Stimulated activated CD4-positive, alpha-beta T cell treated with anti-CD3 and anti-CD28 coated beads, Interleukin-4, amount 100 ng/mL, for 48 hours (primary cell): ENCODE measurements at regions not wholly inside any gene's neighbourhood (a gene's known extent, or its start where the extent isn't known, plus 50 kb on each side); places are given as distances from the start of the nearest gene placed in this dataset.

Experiments
- DNase-seq, 2 donors: peaks; one replicate each; pipeline ENCODE4 v3.0.0-alpha.2; 2020; ENCODE audit warnings: low read depth in 2 of 2

GRCh38 chr21:38887062-38887686 lies 81.4 kb downstream of the ETS2 start:
- no peak for DNase-seq

DNA sequence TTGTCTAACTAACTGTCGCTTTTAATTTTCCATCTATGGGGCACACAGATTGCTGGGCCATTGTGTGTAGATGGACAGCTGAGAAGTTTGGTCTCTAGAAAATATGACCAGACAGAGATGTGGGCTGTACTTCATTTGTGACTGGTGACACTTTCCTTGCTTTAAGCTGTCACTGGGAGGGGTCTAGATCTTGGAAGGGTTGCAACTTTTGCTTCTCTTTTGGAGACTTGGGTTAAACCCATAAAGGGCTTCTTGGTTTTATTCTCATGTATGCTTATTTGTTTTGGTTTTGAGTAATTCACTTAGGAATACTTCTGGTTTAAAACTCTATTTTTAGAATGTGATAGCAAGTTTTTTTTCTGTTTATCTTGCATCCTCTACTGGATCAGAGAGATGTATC lies 80.2 kb downstream of the ETS2 start:
- DNase-seq = no peak

DNA sequence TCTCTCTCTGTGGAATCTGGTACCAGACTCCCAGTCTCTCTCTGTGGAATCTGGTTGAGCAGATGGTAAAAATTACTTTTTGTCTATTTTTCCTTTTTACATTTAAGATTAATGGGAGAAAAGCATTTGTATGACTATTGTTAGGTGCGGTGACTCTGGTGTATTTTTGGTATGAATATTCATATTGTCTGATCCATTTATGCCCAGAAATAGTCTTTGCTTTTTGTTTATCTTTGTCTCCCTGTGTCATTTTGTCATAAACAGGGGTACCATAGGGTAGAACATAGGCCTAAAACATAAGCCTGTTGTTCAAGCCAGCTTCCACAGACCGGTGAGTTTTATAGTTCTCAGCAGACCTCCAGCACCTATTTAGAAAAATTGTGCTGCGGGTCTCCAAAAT lies 78.7 kb downstream of the ETS2 start:
- no peak for DNase-seq

DNA sequence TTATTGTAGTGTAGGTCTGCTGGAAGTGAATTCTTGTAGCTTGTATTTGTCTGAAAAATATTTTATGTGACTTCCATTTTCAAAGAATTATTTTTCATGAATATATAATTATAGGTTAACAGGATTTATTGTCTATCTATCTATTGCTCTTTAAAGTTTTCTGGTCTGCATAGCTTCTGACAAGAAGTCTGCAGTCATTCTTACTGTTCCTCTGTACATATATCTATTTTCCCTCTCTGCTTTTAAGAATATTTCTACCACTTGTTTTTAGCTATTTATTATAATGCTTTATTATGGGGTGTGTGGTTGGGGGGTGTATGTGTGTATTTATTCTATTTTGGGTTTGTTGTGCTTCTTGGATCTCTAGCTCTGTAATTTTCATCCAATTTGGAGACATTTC lies 77.4 kb downstream of the ETS2 start:
- no peak for DNase-seq

- no peak for DNase-seq
These were observed 75.4 kb downstream of the ETS2 start for GRCh38 chr21:38881131-38881530.

- no peak for DNase-seq
These were observed 74.8 kb downstream of the ETS2 start for GRCh38 chr21:38880577-38880966.

GRCh38 chr21:38879912-38880576 lies 74.3 kb downstream of the ETS2 start:
- no peak for DNase-seq

DNA sequence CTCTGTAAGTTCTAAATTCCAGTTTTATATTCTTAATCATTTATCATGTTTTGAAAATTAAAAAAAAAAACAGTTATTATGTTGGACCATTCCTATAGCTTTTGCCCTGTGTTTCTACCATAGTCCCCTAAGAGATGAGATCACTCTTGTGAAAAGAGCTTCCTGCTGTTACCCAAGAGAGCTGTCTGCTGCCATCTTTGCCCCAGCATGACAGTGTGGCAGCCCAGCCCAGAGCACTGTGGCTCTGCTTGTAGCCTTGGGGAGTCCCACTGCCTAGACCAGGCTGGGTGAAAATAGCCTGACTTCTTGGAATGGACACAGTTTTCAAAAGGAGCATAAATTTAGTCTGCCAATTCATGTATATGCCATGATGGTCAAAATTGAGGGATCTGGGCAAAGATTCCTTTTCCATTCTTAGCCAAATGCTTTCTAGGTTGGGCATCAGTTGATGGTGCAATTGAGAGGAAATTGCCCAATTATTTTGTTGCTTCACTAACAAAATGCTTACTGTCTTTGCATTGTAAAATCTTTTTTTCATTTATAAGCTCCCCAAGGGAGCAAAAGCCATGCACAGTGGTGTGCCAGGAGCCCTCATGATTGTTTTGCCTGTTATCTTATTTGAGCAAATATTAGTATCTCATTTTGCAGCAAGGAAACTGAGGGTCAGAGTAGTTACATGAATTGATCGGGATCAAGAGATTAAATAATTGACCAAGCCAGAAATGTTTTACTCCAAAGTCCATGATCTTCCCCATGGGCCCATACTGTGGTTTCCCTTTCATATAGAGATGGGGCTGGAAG lies 72.8 kb downstream of the ETS2 start:
- no peak for DNase-seq

DNA sequence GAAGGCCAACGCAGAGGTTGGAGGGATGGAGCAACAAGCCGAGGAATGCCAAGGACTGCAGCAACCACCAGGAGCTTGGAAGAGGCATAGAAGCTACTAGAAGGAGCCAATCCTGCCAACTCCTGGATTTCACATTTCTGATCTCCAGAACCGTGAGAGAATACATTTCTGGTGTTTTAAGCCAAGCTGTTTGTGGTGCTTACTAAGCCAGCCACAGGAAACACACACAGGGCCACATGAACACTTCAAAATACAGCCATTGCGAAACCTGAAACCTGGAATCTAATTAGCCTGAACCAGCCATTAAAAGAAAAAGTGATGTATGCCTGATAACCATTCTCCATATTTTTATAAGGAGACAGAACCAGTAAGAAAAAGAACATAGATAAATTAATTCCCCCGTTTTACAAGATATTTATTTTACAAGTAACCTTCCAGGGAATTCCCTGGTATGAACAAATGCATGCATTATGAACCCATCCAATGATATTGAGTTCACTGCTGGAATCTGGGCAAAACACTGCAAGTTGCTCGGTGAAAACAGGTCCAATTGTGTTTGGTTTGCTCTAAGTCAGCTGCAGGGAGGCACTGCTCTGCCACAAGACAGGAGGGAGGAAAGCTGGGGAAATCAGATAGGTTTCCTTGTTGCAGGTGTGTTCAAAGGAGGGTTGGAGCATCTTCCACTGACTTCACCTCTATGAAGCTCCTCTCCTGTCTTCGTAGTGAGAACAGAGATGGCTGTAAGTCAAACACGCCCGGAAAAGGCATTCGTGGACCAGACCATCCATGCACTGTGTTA lies 70.2 kb downstream of the ETS2 start:
- DNase-seq = no peak
